Left lung (tissue), 4 donors: ENCODE measurements at regions not wholly inside any gene's neighbourhood (a gene's known extent, or its start where the extent isn't known, plus 50 kb on each side); places are given as distances from the start of the nearest gene placed in this dataset.

Source experiments
- ATAC-seq: fragments of 200-7000 bp; cut with Tn5 transposase; one replicate; pipeline ENCODE4 v1.9.1; 2020; ENCODE audit warnings: moderate library complexity
- DNase-seq, 4 donors: peaks; one replicate each; pipeline ENCODE4 v3.0.0-alpha.2; 2013 to 2020
- H3K27ac ChIP-seq, 2 donors: fragments of 200-600 bp; sonication (generic) in 1 of 2; one replicate each; pipeline versions ENCODE4 v1.5.0 to v1.8.0; 2020 to 2021
- H3K27me3 ChIP-seq, 2 donors: fragments of 200-600 bp; sonication (generic) in 1 of 2; one replicate each; pipeline versions ENCODE4 v1.5.0 to v1.8.0; 2020 to 2021
- H3K36me3 ChIP-seq, 2 donors: fragments of 200-600 bp; sonication (generic) in 1 of 2; one replicate each; pipeline versions ENCODE4 v1.5.0 to v1.8.0; 2020 to 2021
- H3K4me1 ChIP-seq, 2 donors: fragments of 200-600 bp; one replicate each; pipeline ENCODE4 v1.8.0; 2021
- H3K4me3 ChIP-seq, 2 donors: fragments of 200-600 bp; sonication (generic) in 1 of 2; one replicate each; pipeline versions ENCODE4 v1.5.0 to v1.8.0; 2020 to 2021; ENCODE audit warnings: mild to moderate bottlenecking in 1 of 2
- H3K9me3 ChIP-seq, 2 donors: fragments of 200-600 bp; sonication (generic) in 1 of 2; one replicate each; pipeline versions ENCODE4 v1.5.0 to v1.8.0; 2020 to 2021
- intact Hi-C, 2 donors: fragments of 100-400 bp; cut with DNase I; formaldehyde crosslinking; loops; one replicate each; pipeline versions ENCODE4 v1.11.2 to v1.14.2; 2022
- TF ChIP-seq, protein P1 (sequence below), 2 donors: fragments of 200-600 bp; sonication (generic) in 1 of 2; IDR thresholded peaks; one replicate each; pipeline versions ENCODE4 v1.5.0 to v1.8.0; 2021; ENCODE audit warnings: antibody characterized with exemption in 2 of 2
- donor health status: DM: no; HTN: yes; CAD: no.
- donor health status: DM: no; HTN: no; CAD: no.

GRCh38 chr18:67319109-67319508, 197.4 kb downstream of the DSEL start:
- Histone ChIP-seq H3K4me1 (no peaks in the 10 kb centered on the region), H3K36me3 (no peaks in the 10 kb centered on the region), H3K27me3 (no peaks in the 10 kb centered on the region), H3K27ac (no peak overlapping the region), H3K9me3 (no peaks in the 10 kb centered on the region), H3K4me3 (no peak overlapping the region)
- DNase-seq, result no peak
- TF ChIP-seq, protein P1, sequence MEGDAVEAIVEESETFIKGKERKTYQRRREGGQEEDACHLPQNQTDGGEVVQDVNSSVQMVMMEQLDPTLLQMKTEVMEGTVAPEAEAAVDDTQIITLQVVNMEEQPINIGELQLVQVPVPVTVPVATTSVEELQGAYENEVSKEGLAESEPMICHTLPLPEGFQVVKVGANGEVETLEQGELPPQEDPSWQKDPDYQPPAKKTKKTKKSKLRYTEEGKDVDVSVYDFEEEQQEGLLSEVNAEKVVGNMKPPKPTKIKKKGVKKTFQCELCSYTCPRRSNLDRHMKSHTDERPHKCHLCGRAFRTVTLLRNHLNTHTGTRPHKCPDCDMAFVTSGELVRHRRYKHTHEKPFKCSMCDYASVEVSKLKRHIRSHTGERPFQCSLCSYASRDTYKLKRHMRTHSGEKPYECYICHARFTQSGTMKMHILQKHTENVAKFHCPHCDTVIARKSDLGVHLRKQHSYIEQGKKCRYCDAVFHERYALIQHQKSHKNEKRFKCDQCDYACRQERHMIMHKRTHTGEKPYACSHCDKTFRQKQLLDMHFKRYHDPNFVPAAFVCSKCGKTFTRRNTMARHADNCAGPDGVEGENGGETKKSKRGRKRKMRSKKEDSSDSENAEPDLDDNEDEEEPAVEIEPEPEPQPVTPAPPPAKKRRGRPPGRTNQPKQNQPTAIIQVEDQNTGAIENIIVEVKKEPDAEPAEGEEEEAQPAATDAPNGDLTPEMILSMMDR (IDR thresholded peaks at IDR 0.05), result no peak
- ATAC-seq, result no peak
- intact Hi-C loops, result no loop called here

GRCh38 chr18:67318651-67319050, 197.9 kb downstream of the DSEL start:
- H3K9me3 ChIP-seq, result no peaks in the 10 kb centered on the region
- H3K4me1 ChIP-seq, result no peaks in the 10 kb centered on the region
- no peak for DNase-seq
- no peaks in the 10 kb centered on the region for H3K27me3 ChIP-seq
- intact Hi-C loops, result no loop called here
- no peak for ATAC-seq
- TF ChIP-seq, protein P1 (IDR thresholded peaks at IDR 0.05), result no peak
- no peak overlapping the region for H3K27ac ChIP-seq
- no peaks in the 10 kb centered on the region for H3K36me3 ChIP-seq
- H3K4me3 ChIP-seq, result no peak overlapping the region

- ATAC-seq (no peak), DNase-seq (no peak)
- no peaks in the 10 kb centered on the region for H3K27me3 ChIP-seq
- H3K27ac ChIP-seq, result no peak overlapping the region
- no peaks in the 10 kb centered on the region for H3K36me3 ChIP-seq
- TF ChIP-seq, protein P1 (IDR thresholded peaks at IDR 0.05), result no peak
- intact Hi-C loops, result no loop called here
- H3K4me1 ChIP-seq, result no peaks in the 10 kb centered on the region
- H3K9me3 ChIP-seq, result no peaks in the 10 kb centered on the region
- H3K4me3 ChIP-seq, result no peak overlapping the region
These were observed 205.7 kb downstream of the DSEL start for GRCh38 chr18:67310826-67311225.

GRCh38 chr18:67308819-67309218, 207.7 kb downstream of the DSEL start:
- no peak overlapping the region for H3K27ac ChIP-seq
- no peaks in the 10 kb centered on the region for H3K4me1 ChIP-seq
- ATAC-seq, result no peak
- H3K27me3 ChIP-seq, result no peaks in the 10 kb centered on the region
- intact Hi-C loops, result no loop called here
- no peaks in the 10 kb centered on the region for H3K9me3 ChIP-seq
- TF ChIP-seq, protein P1 (IDR thresholded peaks at IDR 0.05), result no peak
- no peaks in the 10 kb centered on the region for H3K36me3 ChIP-seq
- H3K4me3 ChIP-seq, result no peak overlapping the region
- no peak for DNase-seq

GRCh38 chr18:67305466-67305865, 211.1 kb downstream of the DSEL start:
- H3K4me1 ChIP-seq, result no peaks in the 10 kb centered on the region
- TF ChIP-seq, protein P1 (IDR thresholded peaks at IDR 0.05), result no peak
- no peaks in the 10 kb centered on the region for H3K36me3 ChIP-seq
- DNase-seq (no peak), ATAC-seq (no peak)
- peaks cover 0 to 5% of the 10 kb centered on the region in 2 donors for H3K9me3 ChIP-seq
- intact Hi-C loops, result no loop called here
- no peak overlapping the region for H3K4me3 ChIP-seq
- no peaks in the 10 kb centered on the region for H3K27me3 ChIP-seq
- H3K27ac ChIP-seq, result no peak overlapping the region
